GM12892 (cell line): ENCODE measurements at regions not wholly inside any gene's neighbourhood (a gene's known extent, or its start where the extent isn't known, plus 50 kb on each side); places are given as distances from the start of the nearest gene placed in this dataset.

Experiments used
- POLR2A ChIP-seq: IDR thresholded peaks from 2 replicates; pipeline ENCODE4 v1.6.1; 2011; ENCODE audit warnings: low read depth, low read length, control low read depth
- POLR2AphosphoS5 ChIP-seq: IDR thresholded peaks from 2 replicates; pipeline ENCODE4 v1.6.1; 2011; ENCODE audit warnings: low read depth, low read length, control low read depth
- TAF1 ChIP-seq: IDR thresholded peaks from 2 replicates; pipeline ENCODE4 v1.6.1; 2011; ENCODE audit warnings: low read depth, mild to moderate bottlenecking, control low read depth, low read length, borderline replicate concordance

DNA sequence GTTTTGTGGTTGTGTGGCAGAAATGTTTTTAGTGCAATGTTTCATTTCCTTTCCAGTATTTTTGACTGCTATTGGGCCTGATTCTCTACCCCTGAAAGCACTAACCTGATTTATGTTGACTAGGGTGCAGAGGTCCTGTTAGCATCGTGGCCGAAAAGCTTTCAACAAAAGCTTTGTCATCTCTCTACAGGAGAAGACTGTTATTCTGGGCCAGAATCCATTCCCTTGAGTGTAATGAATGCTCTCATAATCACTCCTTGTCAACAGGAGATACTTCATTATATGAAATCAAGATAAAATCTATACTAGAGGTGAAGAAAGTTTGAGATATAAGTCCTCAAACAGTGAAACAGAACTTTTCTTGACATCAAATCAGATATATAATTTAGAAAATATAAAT lies 195.5 kb downstream of the ZNF330 start:
- TF ChIP-seq POLR2AphosphoS5 (no peak), TAF1 (no peak), POLR2A (no peak)
